Tongue (tissue), 1 donor: ENCODE measurements at regions not wholly inside any gene's neighbourhood (a gene's known extent, or its start where the extent isn't known, plus 50 kb on each side); places are given as distances from the start of the nearest gene placed in this dataset.

Experiments used
- DNase-seq: peaks from one replicate; pipeline ENCODE4 v3.0.0-alpha.2; 2015

DNA sequence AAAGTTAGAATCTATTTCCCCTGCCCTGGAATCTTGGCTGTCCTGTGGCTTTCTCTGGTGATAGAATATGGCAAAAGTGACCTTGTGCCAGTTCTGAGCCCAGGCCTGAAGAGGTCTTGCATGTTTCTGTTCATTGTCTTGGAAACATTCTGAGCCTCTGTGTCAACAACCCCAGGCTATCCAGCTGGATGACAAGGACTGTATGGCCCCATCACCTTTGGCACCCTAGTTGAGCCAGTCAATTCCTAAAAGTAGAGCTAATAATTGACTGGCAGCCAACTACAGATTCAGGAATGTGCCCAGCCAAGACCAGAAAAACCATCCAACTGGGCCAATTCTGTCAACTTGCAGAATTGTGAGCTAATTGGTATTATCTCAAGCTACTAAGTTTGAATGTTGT is 514.1 kb upstream of the LARGE1 start:
- DNase-seq: no peak

- no peak for DNase-seq
Observed at GRCh38 chr22:34437140-34437539, 516.9 kb upstream of the LARGE1 start.

DNA sequence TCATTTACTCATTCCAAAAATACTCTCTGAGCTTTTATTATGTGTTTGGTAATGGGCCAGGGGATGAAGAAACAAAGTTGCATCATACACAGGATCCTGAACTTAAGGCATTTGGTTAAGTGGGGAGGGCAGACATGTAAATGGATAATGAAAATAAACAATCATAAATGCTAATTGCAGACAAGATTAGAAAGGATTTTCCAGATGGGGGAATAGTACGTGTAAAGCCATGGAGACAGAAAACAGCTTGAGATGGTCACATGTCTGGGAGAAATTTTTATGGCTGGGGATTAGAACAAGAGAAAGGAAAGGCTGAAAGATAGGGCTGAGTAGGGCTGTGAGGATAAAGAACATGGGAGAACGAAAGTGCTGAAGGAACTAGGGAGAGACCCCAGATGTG is 534.3 kb upstream of the LARGE1 start:
- DNase-seq: no peak

- DNase-seq: no peak
Observed at GRCh38 chr22:34462795-34463194, 542.5 kb upstream of the LARGE1 start.

DNA sequence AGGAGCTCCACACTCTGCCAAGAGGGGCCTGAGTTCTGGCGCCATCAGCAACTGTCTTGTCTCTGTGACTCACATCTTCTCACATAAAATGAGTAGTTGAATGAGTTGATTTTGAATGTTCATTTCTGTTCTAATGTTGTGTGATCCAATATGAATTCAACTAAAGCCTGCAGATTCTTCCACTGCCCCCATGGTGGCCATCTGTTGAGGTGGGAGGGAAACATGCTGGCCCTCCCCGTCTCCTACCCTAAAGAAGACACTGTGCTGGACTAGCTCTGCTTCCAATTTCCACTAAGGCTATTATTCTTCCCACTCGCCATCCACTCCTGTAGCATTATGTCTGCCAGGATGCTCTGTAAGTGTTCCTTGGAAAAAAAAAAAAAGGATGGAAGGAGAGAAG is 555.6 kb upstream of the LARGE1 start:
- no peak for DNase-seq

GRCh38 chr22:34476762-34477161 is 556.5 kb upstream of the LARGE1 start:
- DNase-seq: no peak

DNA sequence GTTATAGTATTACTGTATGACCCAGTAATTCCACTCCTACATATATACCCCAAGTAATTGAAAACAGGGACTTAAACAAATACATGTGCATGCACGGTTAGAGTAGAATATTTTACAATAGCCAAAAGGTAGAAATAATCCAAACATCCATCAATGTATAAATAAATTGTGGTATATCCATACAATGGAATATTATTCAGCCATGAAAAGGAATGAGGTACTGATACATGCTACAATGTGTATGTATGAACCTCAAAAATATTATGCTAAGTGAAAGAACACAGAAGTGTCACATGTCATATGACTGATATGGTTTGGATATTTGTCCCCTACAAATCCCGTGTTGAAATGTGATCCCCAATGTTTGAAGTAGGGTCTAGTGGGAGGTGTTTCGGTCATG is 560.8 kb upstream of the LARGE1 start:
- no peak for DNase-seq

DNA sequence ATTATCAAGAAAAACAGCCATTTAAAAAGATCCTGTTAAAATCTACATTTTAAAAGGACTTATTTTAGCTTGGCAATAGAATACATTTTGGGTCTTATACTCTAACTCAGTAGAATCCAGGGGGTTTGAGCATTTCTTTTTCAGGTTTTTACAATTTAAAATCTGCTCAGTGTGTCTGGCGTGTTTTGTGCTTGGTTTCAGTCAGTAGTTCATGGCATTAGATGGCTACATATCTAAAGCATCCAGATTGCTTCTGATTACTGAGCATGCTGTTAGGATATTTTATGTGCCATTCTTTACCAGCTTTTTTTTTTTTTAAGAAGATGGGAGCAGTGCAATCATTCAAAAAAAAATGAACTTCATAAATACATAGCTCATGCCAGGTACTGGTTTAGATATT is 566.1 kb upstream of the LARGE1 start:
- DNase-seq: no peak

GRCh38 chr22:34489861-34490260 is 569.6 kb upstream of the LARGE1 start:
- no peak for DNase-seq

DNA sequence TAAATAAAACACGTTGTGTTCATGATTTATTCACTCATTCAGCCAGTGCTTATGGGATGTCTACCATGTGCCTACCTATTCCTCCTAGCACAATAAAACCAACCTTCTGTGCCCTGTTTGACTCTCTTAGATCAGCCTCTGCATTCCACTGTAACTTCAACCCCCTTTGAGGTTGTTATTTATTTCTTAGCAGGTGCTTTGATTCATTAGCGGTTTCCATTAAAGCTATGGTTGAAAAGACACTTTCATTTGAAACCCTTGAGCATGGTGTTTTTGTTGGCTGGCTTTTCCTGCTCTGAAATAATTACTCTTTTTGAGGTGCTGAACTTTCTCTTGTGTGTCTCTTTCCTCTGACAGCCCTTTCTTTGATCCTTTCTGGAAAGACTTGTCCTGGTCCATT is 570.6 kb upstream of the LARGE1 start:
- DNase-seq: no peak

- no peak for DNase-seq
Observed at GRCh38 chr22:34493486-34493885, 572.5 kb upstream of the ISX start.

- peak; percentile 64 for DNase-seq
Observed at GRCh38 chr22:34501366-34501965, 564.5 kb upstream of the ISX start.

- no peak for DNase-seq
Observed at GRCh38 chr22:34502821-34503220, 563.1 kb upstream of the ISX start.

DNA sequence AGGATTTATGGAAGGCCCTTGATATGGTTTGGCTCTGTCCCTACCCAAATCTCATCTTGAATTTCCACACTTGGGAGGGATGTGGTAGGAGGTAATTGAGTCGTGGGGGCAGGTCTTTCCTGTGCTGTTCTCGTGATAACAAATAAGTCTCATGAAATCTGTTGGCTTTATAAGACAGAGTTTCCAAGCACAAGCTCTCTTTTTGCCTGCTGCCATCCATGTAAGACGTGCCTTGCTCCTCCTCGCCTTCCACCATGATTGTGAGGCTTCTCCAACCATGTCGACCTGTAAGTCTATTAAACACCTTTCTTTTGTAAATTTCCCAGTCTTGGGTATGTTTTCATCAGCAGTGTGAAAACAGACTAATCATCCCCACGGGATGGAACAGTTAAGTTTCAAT is 557.2 kb upstream of the ISX start:
- DNase-seq: no peak

DNA sequence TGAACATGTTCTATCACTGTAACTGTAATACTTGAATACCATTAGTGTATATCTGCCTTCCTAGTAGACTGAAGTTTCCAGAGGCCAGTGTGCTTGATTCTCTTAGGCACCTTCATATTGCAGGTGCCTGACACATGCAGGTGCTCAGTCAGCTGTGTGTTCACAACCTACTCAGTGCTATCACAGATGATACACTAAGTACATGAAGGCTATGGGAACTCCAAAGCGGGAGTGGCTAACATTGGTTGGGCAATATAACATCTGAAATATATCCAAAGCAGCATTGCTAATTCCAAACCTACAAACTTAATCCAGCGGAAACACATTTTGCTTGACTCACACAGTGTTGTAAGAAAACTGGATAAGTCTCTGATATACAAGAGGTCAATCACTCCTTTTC is 539.3 kb upstream of the ISX start:
- no peak for DNase-seq

DNA sequence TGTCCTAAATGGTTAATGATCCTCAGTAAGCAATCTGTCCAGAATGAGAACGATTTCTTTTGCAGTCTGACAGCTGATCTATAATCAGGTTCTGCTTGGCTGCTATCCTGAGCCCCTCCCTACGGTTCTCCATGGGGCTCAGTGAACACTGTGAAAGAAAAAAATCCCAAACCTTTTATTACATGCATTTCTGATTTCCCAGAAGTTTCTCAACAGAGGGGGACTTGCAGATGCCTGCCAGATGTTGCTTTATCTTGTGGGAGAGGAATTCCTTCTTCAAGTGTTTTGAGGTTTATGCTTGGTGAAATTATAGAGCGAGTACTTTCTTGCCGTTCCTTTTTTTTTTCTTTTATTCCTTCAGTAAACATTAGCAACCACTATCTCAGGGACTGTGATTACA is 531.9 kb upstream of the ISX start:
- DNase-seq: peak; percentile 61

- no peak for DNase-seq
Observed at GRCh38 chr22:34567367-34567766, 498.6 kb upstream of the ISX start.

DNA sequence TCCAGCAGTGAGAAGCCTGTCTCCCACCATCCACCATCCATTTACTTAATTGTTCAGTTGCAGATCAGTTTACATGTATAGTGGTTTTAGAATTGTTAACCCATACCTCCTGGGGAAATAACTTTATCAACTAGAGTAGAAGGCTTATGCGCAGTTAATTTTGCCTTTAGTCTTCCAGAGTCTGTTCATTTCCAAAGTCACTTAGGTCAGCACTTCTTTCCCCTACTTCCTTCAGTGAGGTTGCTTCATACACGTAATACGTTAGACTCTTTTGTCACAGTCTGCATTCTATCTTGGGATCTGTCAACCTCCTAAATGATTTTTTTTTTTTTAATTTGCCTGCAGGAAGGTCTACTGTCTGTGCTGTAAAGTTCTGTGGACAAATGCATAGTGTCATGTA is 495.6 kb upstream of the ISX start:
- DNase-seq: no peak

- no peak for DNase-seq
Observed at GRCh38 chr22:34579519-34579918, 486.4 kb upstream of the ISX start.

- peak; percentile 67 for DNase-seq
Observed at GRCh38 chr22:34587357-34588356, 478.3 kb upstream of the ISX start.

DNA sequence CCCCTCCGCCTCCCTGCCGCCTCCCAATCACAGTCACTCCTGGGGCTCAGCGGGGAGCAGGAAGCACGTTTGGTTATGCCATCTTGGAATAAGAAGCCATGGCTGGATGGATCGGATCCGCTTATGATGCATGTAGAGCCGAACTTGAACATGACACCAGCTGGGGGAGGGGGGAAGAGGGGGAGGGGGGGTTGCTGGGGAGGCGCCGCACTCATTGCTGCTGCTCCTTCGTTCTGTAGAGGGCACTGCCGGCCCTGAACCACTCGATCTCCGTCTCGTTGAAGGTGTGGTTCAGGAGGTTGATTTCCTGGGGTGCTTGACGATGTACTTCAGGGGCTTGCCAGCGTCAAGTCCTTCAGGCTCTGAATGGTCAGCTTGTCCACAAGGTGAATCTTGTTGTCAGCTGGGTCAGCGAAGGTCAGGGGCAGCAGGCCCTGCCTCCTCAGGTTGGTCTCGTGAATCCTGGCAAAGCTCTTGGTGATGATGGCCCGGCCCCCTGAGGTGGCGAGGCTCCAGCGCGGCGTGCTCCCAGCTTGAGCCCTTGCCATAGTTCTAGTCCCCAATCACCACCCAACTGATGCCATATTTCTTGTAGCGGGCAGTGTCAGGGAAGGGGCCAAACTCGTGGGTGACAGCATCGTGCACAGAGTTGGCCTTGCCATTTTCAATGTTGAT is 476.9 kb upstream of the ISX start:
- peak; percentile 62 for DNase-seq

GRCh38 chr22:34592123-34592740 is 473.7 kb upstream of the ISX start:
- DNase-seq: no peak

DNA sequence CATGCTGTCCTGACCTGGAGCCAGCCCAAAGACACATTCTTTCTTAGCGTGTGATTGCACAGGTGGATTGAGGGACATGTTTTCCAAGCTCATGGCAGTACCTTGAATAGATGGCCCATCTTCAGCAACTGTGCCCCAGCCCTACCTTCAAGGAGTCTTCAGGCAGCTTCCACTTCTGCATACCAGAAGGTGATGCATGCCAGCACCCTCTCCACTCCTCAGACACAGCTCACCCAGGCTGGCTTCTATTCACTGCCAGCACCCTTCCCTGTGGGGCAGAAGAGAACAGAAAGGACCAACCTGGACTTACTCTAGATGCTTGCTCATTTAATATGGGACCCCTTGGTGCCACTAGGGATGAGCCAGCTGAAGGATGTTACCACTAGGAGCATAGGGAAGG is 466.4 kb upstream of the ISX start:
- DNase-seq: no peak
